ENCODE measurements at regions not wholly inside any gene's neighbourhood (a gene's known extent, or its start where the extent isn't known, plus 50 kb on each side); places are given as distances from the start of the nearest gene placed in this dataset.

DNA sequence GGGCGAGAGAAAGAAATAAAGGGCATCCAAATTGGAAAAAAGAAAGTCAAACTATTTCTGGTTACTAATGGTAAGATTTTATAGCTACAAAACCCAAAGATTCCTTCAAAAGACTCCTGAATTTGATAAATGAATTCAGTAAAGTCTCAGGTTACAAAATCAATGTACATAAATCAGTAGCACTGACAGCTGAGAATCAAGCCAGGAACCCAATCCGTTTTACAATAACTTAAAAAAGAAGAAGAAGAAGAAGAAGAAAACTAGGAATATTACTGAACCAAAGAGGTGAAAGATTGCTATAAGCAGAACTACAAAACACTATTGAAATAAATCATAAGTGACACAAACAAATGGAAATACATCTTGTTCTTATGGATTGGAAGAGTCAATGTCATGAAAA is 291.5 kb upstream of the GULP1 start:
- TF ChIP-seq POLR2A (IDR thresholded peaks at IDR 0.05; ENCODE audit: control extremely low read depth in 1 of 2, low read depth in 2 of 2, low read length in 2 of 2) (no peak), CHD1 (IDR thresholded peaks at IDR 0.05; ENCODE audit: low read depth, low read length) (no peak), RAD21 (IDR thresholded peaks at IDR 0.05 in 1 of 2, conservative IDR thresholded peaks at IDR 0.05 in 1 of 2; ENCODE audit: low read depth in 2 of 2, low read length in 2 of 2) (no peak), TAF1 (IDR thresholded peaks at IDR 0.05; ENCODE audit: low read depth, low read length) (no peak), EP300 (IDR thresholded peaks at IDR 0.05; ENCODE audit: borderline replicate concordance in 1 of 2, low read depth in 2 of 2, low read length in 2 of 2) (no peak), MAFK (IDR thresholded peaks at IDR 0.05; ENCODE audit: low read depth, low read length) (no peak), CEBPB (IDR thresholded peaks at IDR 0.05; ENCODE audit: low read depth, low read length) (no peak), POU5F1 (IDR thresholded peaks at IDR 0.05; ENCODE audit: low read depth, low read length) (no peak), EZH2 (IDR thresholded peaks at IDR 0.05; ENCODE audit: low read depth, low read length, severe bottlenecking) (no peak), SIRT6 (IDR thresholded peaks at IDR 0.05; ENCODE audit: low read length) (no peak), BRCA1 (IDR thresholded peaks at IDR 0.05; ENCODE audit: low read depth, low read length) (no peak)
- TF ChIP-seq, protein P1, sequence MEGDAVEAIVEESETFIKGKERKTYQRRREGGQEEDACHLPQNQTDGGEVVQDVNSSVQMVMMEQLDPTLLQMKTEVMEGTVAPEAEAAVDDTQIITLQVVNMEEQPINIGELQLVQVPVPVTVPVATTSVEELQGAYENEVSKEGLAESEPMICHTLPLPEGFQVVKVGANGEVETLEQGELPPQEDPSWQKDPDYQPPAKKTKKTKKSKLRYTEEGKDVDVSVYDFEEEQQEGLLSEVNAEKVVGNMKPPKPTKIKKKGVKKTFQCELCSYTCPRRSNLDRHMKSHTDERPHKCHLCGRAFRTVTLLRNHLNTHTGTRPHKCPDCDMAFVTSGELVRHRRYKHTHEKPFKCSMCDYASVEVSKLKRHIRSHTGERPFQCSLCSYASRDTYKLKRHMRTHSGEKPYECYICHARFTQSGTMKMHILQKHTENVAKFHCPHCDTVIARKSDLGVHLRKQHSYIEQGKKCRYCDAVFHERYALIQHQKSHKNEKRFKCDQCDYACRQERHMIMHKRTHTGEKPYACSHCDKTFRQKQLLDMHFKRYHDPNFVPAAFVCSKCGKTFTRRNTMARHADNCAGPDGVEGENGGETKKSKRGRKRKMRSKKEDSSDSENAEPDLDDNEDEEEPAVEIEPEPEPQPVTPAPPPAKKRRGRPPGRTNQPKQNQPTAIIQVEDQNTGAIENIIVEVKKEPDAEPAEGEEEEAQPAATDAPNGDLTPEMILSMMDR (IDR thresholded peaks at IDR 0.05; ENCODE audit: control extremely low read depth in 1 of 3, insufficient read depth in 1 of 3, low read depth in 1 of 3, low read length in 3 of 3), result no peak
- TF ChIP-seq, protein P2, sequence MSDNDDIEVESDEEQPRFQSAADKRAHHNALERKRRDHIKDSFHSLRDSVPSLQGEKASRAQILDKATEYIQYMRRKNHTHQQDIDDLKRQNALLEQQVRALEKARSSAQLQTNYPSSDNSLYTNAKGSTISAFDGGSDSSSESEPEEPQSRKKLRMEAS (IDR thresholded peaks at IDR 0.05), result no peak

Data from H1 (cell line).